ENCODE measurements at regions not wholly inside any gene's neighbourhood (a gene's known extent, or its start where the extent isn't known, plus 50 kb on each side); places are given as distances from the start of the nearest gene placed in this dataset.

- H3K27ac ChIP-seq (ENCODE audit: low read depth, low read length) = no peak overlapping the region
- no peaks in the 10 kb centered on the region for H3K36me3 ChIP-seq (ENCODE audit: insufficient read depth, low read length)
- H3K27me3 ChIP-seq (ENCODE audit: insufficient read depth, low read length) = no peaks in the 10 kb centered on the region
- H3K9me3 ChIP-seq (ENCODE audit: insufficient read depth, low read depth, low read length) = peaks cover 43% of the 10 kb centered on the region
- H3K4me3 ChIP-seq (ENCODE audit: low read length) = no peak overlapping the region
- H3K9ac ChIP-seq (ENCODE audit: low read depth, low read length) = no peak overlapping the region
- 92% methylated on average over 6 of the region's 6 CpGs for WGBS
- H3K4me1 ChIP-seq (ENCODE audit: insufficient read depth, low read length) = no peaks in the 10 kb centered on the region
Observed at GRCh38 chr15:23850666-23851065, 163.6 kb upstream of the NDN start.

GRCh38 chr15:23851921-23852320 lies 164.8 kb upstream of the NDN start:
- Histone ChIP-seq H3K36me3 (ENCODE audit: insufficient read depth, low read length) (no peaks in the 10 kb centered on the region), H3K9me3 (ENCODE audit: insufficient read depth, low read depth, low read length) (peaks cover 40% of the 10 kb centered on the region), H3K9ac (ENCODE audit: low read depth, low read length) (no peak overlapping the region), H3K4me1 (ENCODE audit: insufficient read depth, low read length) (no peaks in the 10 kb centered on the region), H3K27me3 (ENCODE audit: insufficient read depth, low read length) (no peaks in the 10 kb centered on the region), H3K4me3 (ENCODE audit: low read length) (no peak overlapping the region), H3K27ac (ENCODE audit: low read depth, low read length) (no peak overlapping the region)
- WGBS = 83% methylated on average over 1 of the region's 2 CpGs

- Histone ChIP-seq H3K9me3 (ENCODE audit: insufficient read depth, low read depth, low read length) (peaks cover 40% of the 10 kb centered on the region), H3K27me3 (ENCODE audit: insufficient read depth, low read length) (no peaks in the 10 kb centered on the region), H3K4me1 (ENCODE audit: insufficient read depth, low read length) (no peaks in the 10 kb centered on the region), H3K4me3 (ENCODE audit: low read length) (no peak overlapping the region), H3K27ac (ENCODE audit: low read depth, low read length) (no peak overlapping the region), H3K36me3 (ENCODE audit: insufficient read depth, low read length) (no peaks in the 10 kb centered on the region), H3K9ac (ENCODE audit: low read depth, low read length) (no peak overlapping the region)
- WGBS = 94% methylated on average over 1 of the region's 1 CpG
Observed at GRCh38 chr15:23853286-23853685, 166.2 kb upstream of the NDN start.

GRCh38 chr15:23854203-23854911 lies 167.3 kb upstream of the NDN start:
- Histone ChIP-seq H3K9me3 (ENCODE audit: insufficient read depth, low read depth, low read length) (peaks cover 29% of the 10 kb centered on the region), H3K9ac (ENCODE audit: low read depth, low read length) (no peak overlapping the region), H3K36me3 (ENCODE audit: insufficient read depth, low read length) (no peaks in the 10 kb centered on the region), H3K27me3 (ENCODE audit: insufficient read depth, low read length) (no peaks in the 10 kb centered on the region), H3K4me1 (ENCODE audit: insufficient read depth, low read length) (no peaks in the 10 kb centered on the region), H3K4me3 (ENCODE audit: low read length) (no peak overlapping the region), H3K27ac (ENCODE audit: low read depth, low read length) (no peak overlapping the region)
- 70% methylated on average over 5 of the region's 5 CpGs for WGBS

GRCh38 chr15:23854912-23855659 lies 168.0 kb upstream of the NDN start:
- Histone ChIP-seq H3K4me1 (ENCODE audit: insufficient read depth, low read length) (peaks cover 2% of the 10 kb centered on the region; the same call in 1 of the 2 replicates), H3K36me3 (ENCODE audit: insufficient read depth, low read length) (no peaks in the 10 kb centered on the region), H3K27me3 (ENCODE audit: insufficient read depth, low read length) (no peaks in the 10 kb centered on the region), H3K9me3 (ENCODE audit: insufficient read depth, low read depth, low read length) (peaks cover 24% of the 10 kb centered on the region), H3K4me3 (ENCODE audit: low read length) (no peak overlapping the region), H3K9ac (ENCODE audit: low read depth, low read length) (no peak overlapping the region), H3K27ac (ENCODE audit: low read depth, low read length) (no peak overlapping the region)
- WGBS = 66% methylated on average over 7 of the region's 7 CpGs

- Histone ChIP-seq H3K9ac (ENCODE audit: low read depth, low read length) (no peak overlapping the region), H3K9me3 (ENCODE audit: insufficient read depth, low read depth, low read length) (peaks cover 22% of the 10 kb centered on the region), H3K4me3 (ENCODE audit: low read length) (no peak overlapping the region), H3K36me3 (ENCODE audit: insufficient read depth, low read length) (no peaks in the 10 kb centered on the region), H3K27me3 (ENCODE audit: insufficient read depth, low read length) (no peaks in the 10 kb centered on the region), H3K4me1 (ENCODE audit: insufficient read depth, low read length) (peaks cover 6% of the 10 kb centered on the region; the same call in 1 of the 2 replicates), H3K27ac (ENCODE audit: low read depth, low read length) (no peak overlapping the region)
- WGBS = 92% methylated on average over 4 of the region's 4 CpGs
Observed at GRCh38 chr15:23855947-23856346, 168.8 kb upstream of the NDN start.

- no peaks in the 10 kb centered on the region for H3K27me3 ChIP-seq (ENCODE audit: insufficient read depth, low read length)
- H3K9ac ChIP-seq (ENCODE audit: low read depth, low read length) = no peak overlapping the region
- H3K9me3 ChIP-seq (ENCODE audit: insufficient read depth, low read depth, low read length) = peaks cover 29% of the 10 kb centered on the region
- H3K36me3 ChIP-seq (ENCODE audit: insufficient read depth, low read length) = no peaks in the 10 kb centered on the region
- H3K4me1 ChIP-seq (ENCODE audit: insufficient read depth, low read length) = peaks cover 6% of the 10 kb centered on the region; the same call in 1 of the 2 replicates
- H3K27ac ChIP-seq (ENCODE audit: low read depth, low read length) = no peak overlapping the region
- 50% methylated on average over 12 of the region's 12 CpGs for WGBS
- H3K4me3 ChIP-seq (ENCODE audit: low read length) = peak overlapping the region; percentile 37
Observed at GRCh38 chr15:23857028-23857641, 170.0 kb upstream of the NDN start.

- Histone ChIP-seq H3K9me3 (ENCODE audit: insufficient read depth, low read depth, low read length) (peaks cover 31% of the 10 kb centered on the region), H3K27me3 (ENCODE audit: insufficient read depth, low read length) (no peaks in the 10 kb centered on the region), H3K9ac (ENCODE audit: low read depth, low read length) (no peak overlapping the region), H3K36me3 (ENCODE audit: insufficient read depth, low read length) (no peaks in the 10 kb centered on the region), H3K4me1 (ENCODE audit: insufficient read depth, low read length) (peaks cover 6% of the 10 kb centered on the region; the same call in 1 of the 2 replicates), H3K4me3 (ENCODE audit: low read length) (no peak overlapping the region), H3K27ac (ENCODE audit: low read depth, low read length) (no peak overlapping the region)
- 74% methylated on average over 5 of the region's 5 CpGs for WGBS
Observed at GRCh38 chr15:23859008-23859407, 171.9 kb upstream of the NDN start.

GRCh38 chr15:23860290-23861245 lies 173.5 kb upstream of the NDN start:
- no peaks in the 10 kb centered on the region for H3K36me3 ChIP-seq (ENCODE audit: insufficient read depth, low read length)
- H3K9me3 ChIP-seq (ENCODE audit: insufficient read depth, low read depth, low read length) = peaks cover 36% of the 10 kb centered on the region
- H3K27me3 ChIP-seq (ENCODE audit: insufficient read depth, low read length) = no peaks in the 10 kb centered on the region
- H3K9ac ChIP-seq (ENCODE audit: low read depth, low read length) = no peak overlapping the region
- WGBS = 64% methylated on average over 31 of the region's 31 CpGs
- peaks cover 6% of the 10 kb centered on the region; the same call in 1 of the 2 replicates for H3K4me1 ChIP-seq (ENCODE audit: insufficient read depth, low read length)
- H3K4me3 ChIP-seq (ENCODE audit: low read length) = peak overlapping the region; percentile 45
- H3K27ac ChIP-seq (ENCODE audit: low read depth, low read length) = no peak overlapping the region

GRCh38 chr15:23866832-23867231 lies 179.7 kb upstream of the NDN start:
- H3K9ac ChIP-seq (ENCODE audit: low read depth, low read length) = no peak overlapping the region
- H3K4me1 ChIP-seq (ENCODE audit: insufficient read depth, low read length) = 0 out of 2 replicates have a peak, but pooled peaks cover 2% of the 10 kb centered on the region
- no peaks in the 10 kb centered on the region for H3K27me3 ChIP-seq (ENCODE audit: insufficient read depth, low read length)
- H3K9me3 ChIP-seq (ENCODE audit: insufficient read depth, low read depth, low read length) = peaks cover 24% of the 10 kb centered on the region
- no peaks in the 10 kb centered on the region for H3K36me3 ChIP-seq (ENCODE audit: insufficient read depth, low read length)
- no peak overlapping the region for H3K27ac ChIP-seq (ENCODE audit: low read depth, low read length)
- no peak overlapping the region for H3K4me3 ChIP-seq (ENCODE audit: low read length)
- WGBS = 78% methylated on average over 5 of the region's 6 CpGs

All from HUES64 (cell line).